Stimulated activated CD4-positive, alpha-beta T cell treated with anti-CD3 and anti-CD28 coated beads, TNF-alpha, amount 100 ng/mL, for 1 hour (primary cell): ENCODE measurements at regions not wholly inside any gene's neighbourhood (a gene's known extent, or its start where the extent isn't known, plus 50 kb on each side); places are given as distances from the start of the nearest gene placed in this dataset.

Source experiments
- DNase-seq, 3 donors: peaks; one replicate each; pipeline ENCODE4 v3.0.0-alpha.2; 2020; ENCODE audit warnings: low read depth in 3 of 3, low spot score in 1 of 3

GRCh38 chr12:98194591-98194990, 320.8 kb upstream of the TMPO start:
- no peak for DNase-seq

- DNase-seq: no peak
Measured at GRCh38 chr12:98198261-98198982, 317.0 kb upstream of the TMPO start.

GRCh38 chr12:98208816-98209215, 306.6 kb upstream of the TMPO start:
- DNase-seq: no peak

- DNase-seq: no peak
Measured at GRCh38 chr12:98211909-98212695, 303.3 kb upstream of the TMPO start.

GRCh38 chr12:98213556-98213955, 301.8 kb upstream of the TMPO start:
- DNase-seq: no peak

GRCh38 chr12:98217257-98217656, 298.1 kb upstream of the TMPO start:
- no peak for DNase-seq

GRCh38 chr12:98220636-98221035, 294.8 kb upstream of the TMPO start:
- no peak for DNase-seq

- no peak for DNase-seq
Measured at GRCh38 chr12:98221243-98221808, 294.1 kb upstream of the TMPO start.

GRCh38 chr12:98222135-98222534, 293.3 kb upstream of the TMPO start:
- DNase-seq: no peak

GRCh38 chr12:98224584-98225221, 290.7 kb upstream of the TMPO start:
- DNase-seq: no peak

GRCh38 chr12:98227162-98227561, 288.2 kb upstream of the TMPO start:
- no peak for DNase-seq

GRCh38 chr12:98228683-98229539, 286.5 kb upstream of the TMPO start:
- no peak for DNase-seq

GRCh38 chr12:98229540-98229924, 285.9 kb upstream of the TMPO start:
- no peak for DNase-seq

- DNase-seq: no peak
Measured at GRCh38 chr12:98232753-98233390, 282.5 kb upstream of the TMPO start.

- DNase-seq: no peak
Measured at GRCh38 chr12:98235301-98235700, 280.1 kb upstream of the TMPO start.

- DNase-seq: no peak
Measured at GRCh38 chr12:98238515-98239130, 276.8 kb upstream of the TMPO start.

- no peak for DNase-seq
Measured at GRCh38 chr12:98243190-98243589, 272.2 kb upstream of the TMPO start.

- no peak for DNase-seq
Measured at GRCh38 chr12:98244136-98244535, 271.3 kb upstream of the TMPO start.

- DNase-seq: no peak
Measured at GRCh38 chr12:98253207-98254037, 262.0 kb upstream of the TMPO start.
